Mesendoderm (in vitro differentiated cells): ENCODE measurements at regions not wholly inside any gene's neighbourhood (a gene's known extent, or its start where the extent isn't known, plus 50 kb on each side); places are given as distances from the start of the nearest gene placed in this dataset.

ENCODE experiments used
- DNase-seq: peaks from one replicate; pipeline ENCODE4 v3.0.0; 2013
- H2AK5ac ChIP-seq: 2 replicates; pipeline ENCODE4 v1.6.1; 2013; ENCODE audit warnings: low read length, inconsistent platforms
- H2BK120ac ChIP-seq: 2 replicates; pipeline ENCODE4 v1.6.1; 2013; ENCODE audit warnings: low read depth, mild to moderate bottlenecking, low read length, moderate library complexity, mixed read lengths
- H2BK15ac ChIP-seq: replicated peaks from 2 replicates; pipeline ENCODE4 v1.6.1; 2013; ENCODE audit warnings: low read depth, mild to moderate bottlenecking, moderate library complexity
- H2BK5ac ChIP-seq: 2 replicates; pipeline ENCODE4 v1.6.1; 2013; ENCODE audit warnings: low read length, inconsistent platforms
- H3K18ac ChIP-seq: 2 replicates; pipeline ENCODE4 v1.6.1; 2013; ENCODE audit warnings: mild to moderate bottlenecking, low read length, mixed read lengths
- H3K23ac ChIP-seq: one replicate; pipeline ENCODE4 v1.6.1; 2013; ENCODE audit warnings: low read length
- H3K27ac ChIP-seq: 2 replicates; pipeline ENCODE4 v1.5.1; 2013; ENCODE audit warnings: low read depth, mild to moderate bottlenecking, inconsistent platforms, low read length, moderate library complexity
- H3K27me3 ChIP-seq: 2 replicates; pipeline ENCODE4 v1.6.1; 2013; ENCODE audit warnings: low read length, control low read depth, mild to moderate bottlenecking, inconsistent platforms; ENCODE audit not compliant: insufficient read depth, poor library complexity
- H3K36me3 ChIP-seq: 2 replicates; pipeline ENCODE4 v1.6.1; 2013; ENCODE audit warnings: low read length, inconsistent platforms; ENCODE audit not compliant: control insufficient read depth, insufficient read depth
- H3K4ac ChIP-seq: one replicate; pipeline ENCODE4 v1.6.1; 2013; ENCODE audit warnings: low read depth, mild to moderate bottlenecking, low read length, moderate library complexity
- H3K4me1 ChIP-seq: 2 replicates; pipeline ENCODE4 v1.6.1; 2013; ENCODE audit warnings: low read depth, low read length, inconsistent platforms; ENCODE audit not compliant: control insufficient read depth
- H3K4me2 ChIP-seq: 2 replicates; pipeline ENCODE4 v1.6.1; 2013; ENCODE audit warnings: low read length
- H3K4me3 ChIP-seq: 2 replicates; pipeline ENCODE4 v1.5.1; 2013; ENCODE audit warnings: mild to moderate bottlenecking, low read length
- H3K56ac ChIP-seq: one replicate; pipeline ENCODE4 v1.6.1; 2013; ENCODE audit warnings: low read length
- H3K79me1 ChIP-seq: 2 replicates; pipeline ENCODE4 v1.6.1; 2013; ENCODE audit warnings: low read length, inconsistent platforms
- H3K79me2 ChIP-seq: 2 replicates; pipeline ENCODE4 v1.6.1; 2013; ENCODE audit warnings: mild to moderate bottlenecking, low read length; ENCODE audit not compliant: control insufficient read depth, insufficient read depth
- H3K9ac ChIP-seq: 2 replicates; pipeline ENCODE4 v1.6.1; 2013; ENCODE audit warnings: low read length, inconsistent platforms
- H4K5ac ChIP-seq: one replicate; pipeline ENCODE4 v1.6.1; 2013; ENCODE audit warnings: low read length
- H4K8ac ChIP-seq: one replicate; pipeline ENCODE4 v1.6.1; 2013; ENCODE audit warnings: low read depth, mild to moderate bottlenecking, control low read depth, low read length, moderate library complexity
- WGBS: extraction: QIAGEN DNeasy Blood & Tissue Kit; methylation state at CpG from one replicate; pipeline ENCODE4 v1.1.7; 2013; ENCODE audit warnings: low lambda C conversion rate, missing lambda C conversion rate; ENCODE audit not compliant: insufficient coverage; ENCODE audit errors: extremely low coverage; 5-methylcytosine and 5-hydroxymethylcytosine counted together

DNA sequence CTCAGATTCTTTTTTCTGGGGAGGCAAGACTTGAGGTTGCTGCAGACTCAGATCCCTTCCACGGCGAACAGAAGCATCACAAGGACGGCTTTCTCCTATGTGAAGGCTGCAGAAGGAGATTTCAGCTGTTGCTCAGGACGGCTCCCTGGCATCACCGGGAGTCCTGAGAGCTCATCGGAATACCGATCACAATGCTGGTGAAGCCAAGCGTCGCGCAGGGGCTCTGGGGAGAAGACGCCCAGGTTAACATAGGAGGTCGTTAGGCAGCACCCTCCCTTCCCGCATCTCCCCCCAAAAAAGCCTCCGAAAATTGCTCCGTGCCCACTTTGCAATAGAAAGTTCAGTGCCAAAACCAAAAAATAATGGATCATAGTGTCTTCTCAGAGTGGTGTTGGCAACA, 127.2 kb upstream of the TMEM132D start:
- Histone ChIP-seq H2BK15ac (no peak overlapping the region), H3K4ac (no peak overlapping the region), H3K36me3 (no peaks in the 10 kb centered on the region), H3K23ac (no peak overlapping the region), H3K27ac (no peak overlapping the region), H3K79me2 (no peaks in the 10 kb centered on the region), H2BK5ac (no peak overlapping the region), H3K18ac (no peak overlapping the region), H2BK120ac (no peak overlapping the region), H2AK5ac (no peak overlapping the region), H3K56ac (no peak overlapping the region), H3K4me1 (no peaks in the 10 kb centered on the region), H3K27me3 (no peaks in the 10 kb centered on the region), H3K4me3 (no peak overlapping the region), H4K8ac (no peak overlapping the region), H3K4me2 (no peak overlapping the region), H3K79me1 (no peaks in the 10 kb centered on the region), H3K9ac (no peak overlapping the region), H4K5ac (no peak overlapping the region)
- no peak for DNase-seq
- no CpG with 5 or more reads among the region's 15 CpGs for WGBS

DNA sequence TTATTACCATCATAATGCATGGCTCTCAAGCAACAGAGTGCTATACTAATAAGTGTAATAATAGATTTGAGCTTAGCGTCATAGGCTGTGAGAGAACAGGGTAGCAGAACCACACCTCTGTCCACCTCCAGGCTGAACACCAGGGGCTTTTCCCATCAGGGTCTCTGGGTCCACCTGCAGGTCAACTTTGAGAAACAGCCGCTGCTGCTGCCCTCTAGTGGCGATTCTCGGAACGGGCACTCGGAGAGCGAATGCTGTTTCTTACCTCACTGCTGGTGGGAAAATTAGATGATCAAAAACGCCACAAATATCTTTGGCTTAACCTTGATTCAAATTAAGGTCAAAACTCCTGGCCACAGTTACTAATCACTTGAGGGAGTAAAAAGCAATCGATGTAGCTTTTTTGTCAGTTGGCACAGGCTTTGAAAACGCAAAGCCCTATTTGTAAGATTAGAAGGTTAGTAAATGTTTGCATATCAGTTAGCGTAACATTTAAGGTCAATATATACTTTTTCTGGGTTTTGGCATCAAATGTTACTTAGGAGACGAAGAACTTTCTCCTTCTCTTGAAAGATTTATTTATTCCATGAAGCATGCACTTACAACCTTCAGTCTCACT, 127.9 kb upstream of the TMEM132D start:
- H3K27ac ChIP-seq = no peak overlapping the region
- H3K4me2 ChIP-seq = no peak overlapping the region
- H2BK120ac ChIP-seq = no peak overlapping the region
- no peak overlapping the region for H3K4ac ChIP-seq
- H3K4me3 ChIP-seq = no peak overlapping the region
- H3K18ac ChIP-seq = no peak overlapping the region
- no peak overlapping the region for H4K5ac ChIP-seq
- H3K79me1 ChIP-seq = no peaks in the 10 kb centered on the region
- H3K4me1 ChIP-seq = no peaks in the 10 kb centered on the region
- no peak overlapping the region for H2BK15ac ChIP-seq
- H3K79me2 ChIP-seq = no peaks in the 10 kb centered on the region
- no CpG with 5 or more reads among the region's 12 CpGs for WGBS
- no peak overlapping the region for H3K56ac ChIP-seq
- H4K8ac ChIP-seq = no peak overlapping the region
- no peak overlapping the region for H2BK5ac ChIP-seq
- peak; percentile 84 for DNase-seq
- H2AK5ac ChIP-seq = no peak overlapping the region
- no peak overlapping the region for H3K23ac ChIP-seq
- no peak overlapping the region for H3K9ac ChIP-seq
- no peaks in the 10 kb centered on the region for H3K36me3 ChIP-seq
- no peaks in the 10 kb centered on the region for H3K27me3 ChIP-seq

DNA sequence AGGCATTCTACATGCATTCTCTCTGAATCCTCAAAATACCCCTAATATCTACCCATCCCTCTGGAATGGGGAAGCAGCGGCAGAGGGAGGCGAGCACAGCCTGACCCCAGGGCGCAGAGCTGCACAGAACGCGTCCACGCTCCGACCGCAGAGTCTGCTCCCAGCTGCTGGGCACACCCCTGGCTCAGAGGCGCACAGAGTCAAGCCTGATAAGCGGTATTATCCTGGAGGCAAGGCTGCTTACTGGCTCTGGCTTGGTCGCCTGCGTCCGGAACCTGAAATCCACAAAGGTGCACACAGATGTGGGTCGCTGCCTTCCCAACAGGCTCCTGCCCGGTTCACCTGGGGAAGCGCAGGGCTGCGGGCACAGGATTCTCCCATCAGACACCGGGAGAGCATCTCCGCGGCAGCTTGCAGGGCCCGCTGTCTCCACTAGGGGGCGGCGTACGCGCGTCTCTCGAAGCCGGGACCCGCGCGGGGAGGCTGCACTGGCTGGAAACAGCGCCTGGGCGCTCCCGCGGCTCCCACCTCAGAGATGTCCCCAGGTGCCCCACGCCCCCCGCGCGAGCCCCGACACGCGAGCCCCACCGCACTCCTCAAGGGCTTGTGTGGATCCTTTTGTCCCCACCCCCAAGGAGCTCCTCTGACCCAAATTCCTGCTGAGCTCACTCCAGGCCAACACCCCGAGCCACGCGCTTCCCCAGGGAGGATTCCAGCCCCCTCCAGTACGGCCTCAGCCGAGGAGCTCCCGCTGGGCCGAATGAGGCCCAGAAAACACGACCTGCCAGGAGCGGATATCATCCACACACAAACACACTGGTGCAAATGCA, 120.1 kb upstream of the FZD10 start:
- Histone ChIP-seq H3K23ac (no peak overlapping the region), H3K18ac (no peak overlapping the region), H3K56ac (no peak overlapping the region), H2BK5ac (no peak overlapping the region), H3K4me3 (no peak overlapping the region), H4K8ac (no peak overlapping the region), H3K9ac (no peak overlapping the region), H3K4ac (no peak overlapping the region), H3K4me2 (no peak overlapping the region), H3K36me3 (no peaks in the 10 kb centered on the region), H3K79me2 (no peaks in the 10 kb centered on the region), H2BK15ac (no peak overlapping the region), H3K27ac (no peak overlapping the region), H3K27me3 (peaks cover 2% of the 10 kb centered on the region), H4K5ac (no peak overlapping the region), H3K79me1 (no peaks in the 10 kb centered on the region), H2BK120ac (no peak overlapping the region), H2AK5ac (no peak overlapping the region), H3K4me1 (no peaks in the 10 kb centered on the region)
- no CpG with 5 or more reads among the region's 52 CpGs for WGBS
- peak; percentile 63 for DNase-seq

DNA sequence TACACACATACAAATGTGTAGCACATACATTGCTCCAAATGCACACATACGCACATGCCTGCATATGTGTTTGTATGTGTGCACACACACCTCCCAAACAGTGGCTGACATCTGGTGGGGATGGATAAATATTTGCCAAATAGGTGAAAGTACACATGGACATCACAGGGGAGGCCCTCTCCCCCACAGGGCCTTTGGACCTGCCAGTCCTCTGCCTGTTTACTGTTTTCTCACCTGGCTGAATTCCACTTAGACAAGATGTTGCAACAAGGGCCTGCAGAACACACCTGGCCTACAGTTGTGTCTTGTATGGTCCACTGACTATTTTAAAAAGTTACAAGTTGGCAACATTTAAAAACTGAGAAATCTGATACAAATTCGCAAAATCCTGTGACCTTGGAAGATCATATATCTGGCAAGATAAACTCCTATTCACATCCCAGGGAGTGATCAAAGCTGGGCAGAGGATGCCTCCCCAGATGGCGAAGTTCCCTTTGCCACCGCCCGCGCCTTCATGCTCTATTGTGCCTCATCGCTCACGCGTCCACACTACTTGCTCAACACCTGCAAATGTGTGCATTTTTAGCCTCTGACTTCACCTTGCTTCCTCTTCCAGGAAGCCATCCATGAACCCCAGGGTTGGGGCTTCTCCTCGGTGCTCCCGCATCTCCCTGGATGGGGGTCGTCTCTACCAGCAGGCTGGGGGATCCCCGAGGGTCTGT, 118.4 kb upstream of the FZD10 start:
- H3K27me3 ChIP-seq = peaks cover 2% of the 10 kb centered on the region
- no peaks in the 10 kb centered on the region for H3K4me1 ChIP-seq
- no peak overlapping the region for H2BK5ac ChIP-seq
- no peaks in the 10 kb centered on the region for H3K36me3 ChIP-seq
- no peak overlapping the region for H3K9ac ChIP-seq
- H3K56ac ChIP-seq = no peak overlapping the region
- no peaks in the 10 kb centered on the region for H3K79me2 ChIP-seq
- no peak overlapping the region for H2AK5ac ChIP-seq
- no peak overlapping the region for H2BK120ac ChIP-seq
- H3K79me1 ChIP-seq = no peaks in the 10 kb centered on the region
- H2BK15ac ChIP-seq = no peak overlapping the region
- H3K18ac ChIP-seq = no peak overlapping the region
- H4K8ac ChIP-seq = no peak overlapping the region
- H4K5ac ChIP-seq = no peak overlapping the region
- H3K4me2 ChIP-seq = no peak overlapping the region
- H3K27ac ChIP-seq = no peak overlapping the region
- H3K4me3 ChIP-seq = no peak overlapping the region
- H3K4ac ChIP-seq = no peak overlapping the region
- no peak for DNase-seq
- no CpG with 5 or more reads among the region's 13 CpGs for WGBS
- peak overlapping the region; percentile 30 for H3K23ac ChIP-seq

DNA sequence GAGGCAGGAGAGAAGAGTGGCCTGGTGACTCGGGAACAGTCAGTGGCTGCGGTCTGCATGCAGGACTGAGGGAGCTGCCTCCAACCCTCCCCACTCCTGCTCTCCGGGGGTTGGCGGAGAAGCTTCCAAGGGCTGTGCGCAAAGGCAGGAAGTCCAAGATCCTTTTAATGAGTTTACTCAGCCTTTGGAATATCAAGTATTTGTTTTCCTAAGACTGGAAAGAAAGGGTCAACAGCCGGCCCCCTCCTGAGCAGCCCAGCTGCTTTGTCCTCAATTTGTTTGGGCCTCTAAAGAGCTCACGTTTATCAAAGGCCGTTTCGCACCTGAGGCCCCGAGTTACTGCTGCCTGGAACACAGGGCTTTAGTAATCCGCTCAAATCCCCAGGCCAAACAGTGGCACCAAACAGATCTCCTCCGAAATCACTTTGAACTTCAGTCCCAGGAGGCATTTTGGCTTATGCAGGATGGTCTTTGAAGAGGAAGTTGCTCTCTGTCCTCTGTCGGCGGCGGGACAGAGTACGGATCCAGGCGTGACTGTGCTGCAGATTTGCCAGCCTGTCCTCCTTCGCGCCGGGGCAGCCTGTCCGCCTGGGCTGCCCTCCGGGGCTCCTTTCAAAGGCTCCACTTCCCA, 117.2 kb upstream of the FZD10 start:
- H3K4ac ChIP-seq = no peak overlapping the region
- no peak overlapping the region for H2BK5ac ChIP-seq
- H3K56ac ChIP-seq = peak overlapping the region; percentile 56
- peak; percentile 82 for DNase-seq
- no peak overlapping the region for H4K5ac ChIP-seq
- no peaks in the 10 kb centered on the region for H3K36me3 ChIP-seq
- H3K9ac ChIP-seq = no peak overlapping the region
- H4K8ac ChIP-seq = no peak overlapping the region
- no peaks in the 10 kb centered on the region for H3K4me1 ChIP-seq
- no peaks in the 10 kb centered on the region for H3K79me2 ChIP-seq
- H2AK5ac ChIP-seq = no peak overlapping the region
- no peak overlapping the region for H3K4me3 ChIP-seq
- H2BK120ac ChIP-seq = no peak overlapping the region
- H3K79me1 ChIP-seq = no peaks in the 10 kb centered on the region
- peak overlapping the region; percentile 27 for H3K4me2 ChIP-seq
- no peak overlapping the region for H3K23ac ChIP-seq
- no CpG with 5 or more reads among the region's 22 CpGs for WGBS
- peak overlapping the region; percentile 62 for H3K27ac ChIP-seq
- H2BK15ac ChIP-seq = no peak overlapping the region
- H3K27me3 ChIP-seq = peaks cover 2% of the 10 kb centered on the region
- no peak overlapping the region for H3K18ac ChIP-seq
